ENCODE measurements at regions not wholly inside any gene's neighbourhood (a gene's known extent, or its start where the extent isn't known, plus 50 kb on each side); places are given as distances from the start of the nearest gene placed in this dataset.
A peak's percentile ranks its signal among the peaks of the same experiment; 100 is the strongest.

DNA sequence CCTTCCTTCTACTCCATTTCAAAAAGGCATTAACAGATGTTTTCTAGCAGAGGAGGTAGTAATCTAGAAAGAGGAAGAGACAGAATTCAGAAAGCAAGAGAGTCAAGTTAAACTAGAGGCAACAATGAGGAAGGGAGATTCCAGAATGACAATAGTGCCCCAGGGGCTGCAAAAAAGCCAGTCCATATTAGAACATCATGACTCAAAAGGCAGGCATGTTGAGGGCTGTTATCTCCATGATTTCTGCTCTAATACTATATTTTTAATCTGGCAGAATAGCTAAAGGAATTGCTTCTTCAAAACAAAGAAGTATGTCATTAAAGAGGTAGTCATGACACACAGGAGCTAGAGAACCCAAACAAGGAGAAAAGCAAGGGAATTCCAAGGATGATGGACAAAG lies 599.6 kb downstream of the INHBA start:
- peak; percentile 86 for DNase-seq (ENCODE audit: low read depth)

DNA sequence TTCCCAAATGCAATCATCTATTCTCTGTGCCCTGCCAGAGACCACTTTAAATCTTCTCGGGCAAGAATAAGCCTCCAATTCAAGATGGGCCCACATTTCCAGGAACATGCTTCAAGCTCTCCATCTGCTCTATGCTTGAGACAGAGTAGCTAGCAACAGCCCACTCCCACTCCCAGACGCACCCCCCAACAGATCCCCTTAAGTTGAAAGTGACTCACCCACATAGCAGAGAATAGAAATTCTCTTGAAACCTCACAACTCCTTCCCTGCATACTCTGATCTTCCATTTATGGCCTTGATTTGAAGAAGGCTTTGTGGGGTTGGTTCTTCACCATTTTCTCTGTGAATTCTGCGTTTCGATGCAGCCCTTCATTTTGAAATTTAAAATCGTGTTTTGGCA lies 604.0 kb downstream of the INHBA start:
- peak; percentile 16 for DNase-seq (ENCODE audit: low read depth)

DNA sequence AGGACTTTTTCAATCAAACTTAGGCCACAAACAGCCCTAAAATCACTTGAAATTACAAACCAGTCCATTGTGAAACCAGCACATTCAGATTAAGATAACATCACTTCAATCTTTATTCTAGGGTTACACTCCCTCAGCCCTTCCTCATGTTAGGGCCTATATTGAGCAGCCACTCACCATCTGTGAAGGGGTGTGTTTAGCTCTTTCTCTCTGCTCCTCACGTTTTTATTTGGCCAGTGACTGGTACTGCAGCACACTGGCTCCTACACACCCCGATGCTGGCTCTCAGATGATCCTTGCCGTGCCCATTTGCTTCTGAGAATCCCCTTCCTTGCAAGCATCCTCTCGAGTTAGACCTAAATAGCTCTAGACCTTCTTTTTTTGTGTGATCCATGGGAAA lies 604.5 kb downstream of the INHBA start:
- peak; percentile 22 for DNase-seq (ENCODE audit: low read depth)

DNA sequence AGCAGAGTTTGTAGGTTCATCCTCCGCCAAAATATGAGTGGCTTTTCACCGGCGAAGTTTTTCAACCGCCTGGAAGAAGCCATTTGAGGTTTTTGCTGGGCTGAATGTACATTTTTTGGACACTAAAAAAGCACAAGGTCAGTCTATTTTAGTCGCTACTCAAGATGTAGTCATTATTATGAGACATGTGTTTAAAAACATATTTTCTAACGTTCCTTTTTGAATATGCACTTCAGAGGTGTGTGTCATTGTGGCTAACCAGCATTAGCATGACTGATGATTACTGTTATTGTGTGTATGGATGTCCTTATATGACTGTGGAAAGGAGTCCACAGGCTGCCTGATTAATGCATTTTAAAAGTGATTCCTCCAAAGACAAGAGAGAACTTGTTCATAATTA lies 605.4 kb downstream of the INHBA start:
- peak; percentile 77 for DNase-seq (ENCODE audit: low read depth)

DNA sequence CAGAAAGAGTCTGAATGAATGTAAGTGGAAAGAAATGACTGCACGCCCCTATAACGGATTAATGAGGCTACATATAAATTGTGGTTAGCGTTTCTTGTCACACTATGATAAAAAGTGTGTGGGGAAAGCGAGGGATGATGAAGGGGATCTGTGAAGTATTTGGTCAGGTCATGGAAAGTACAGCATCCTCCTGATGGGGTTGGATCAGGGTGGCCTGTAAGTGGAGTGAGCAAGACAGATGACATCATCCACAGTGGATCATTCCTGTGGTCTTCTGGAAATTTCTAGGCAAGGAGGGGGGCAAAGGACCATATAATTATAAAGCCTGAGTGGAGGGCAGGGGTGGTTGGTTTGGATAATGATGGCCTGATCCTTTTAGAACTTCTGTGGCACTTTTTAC lies 606.0 kb downstream of the INHBA start:
- DNase-seq (ENCODE audit: low read depth), result peak; percentile 86

DNA sequence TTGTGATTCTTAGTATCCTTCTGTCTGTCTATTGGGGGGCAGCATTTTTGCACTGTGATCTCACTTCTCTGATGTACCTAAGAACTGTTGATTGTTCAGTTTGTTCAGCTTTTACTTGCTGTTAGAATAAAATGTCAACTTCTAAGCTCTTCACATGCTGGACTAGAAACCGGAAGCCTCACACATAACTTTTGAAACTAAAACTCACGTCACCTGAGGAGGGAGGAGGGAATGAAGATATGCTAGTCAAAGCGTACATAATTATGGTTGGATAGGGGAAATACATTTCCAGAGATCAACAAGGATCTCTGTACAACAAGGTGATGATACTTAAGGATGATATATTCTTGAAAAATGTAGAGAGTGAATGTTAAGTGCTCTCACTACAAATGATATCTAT lies 609.7 kb downstream of the INHBA start:
- DNase-seq (ENCODE audit: low read depth), result no peak

DNA sequence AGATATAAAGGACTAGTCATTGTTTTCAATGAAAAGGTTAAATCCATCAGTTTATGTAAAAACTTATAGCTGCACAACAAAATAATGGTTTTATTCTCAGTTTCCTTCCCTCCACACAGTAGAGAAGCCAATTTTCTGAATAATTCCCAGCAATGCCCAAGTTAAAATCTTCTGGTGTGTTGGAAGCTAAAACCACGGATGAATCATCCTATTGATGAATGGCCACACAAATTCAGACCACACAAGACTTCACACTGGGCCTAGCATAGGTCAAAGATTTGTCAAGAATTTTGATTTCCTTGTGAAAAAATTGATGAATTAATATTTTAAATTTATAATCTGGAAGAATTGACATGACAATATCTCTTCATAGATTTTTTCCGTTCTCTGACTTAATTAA lies 617.6 kb downstream of the INHBA start:
- peak; percentile 82 for DNase-seq (ENCODE audit: low read depth)

DNA sequence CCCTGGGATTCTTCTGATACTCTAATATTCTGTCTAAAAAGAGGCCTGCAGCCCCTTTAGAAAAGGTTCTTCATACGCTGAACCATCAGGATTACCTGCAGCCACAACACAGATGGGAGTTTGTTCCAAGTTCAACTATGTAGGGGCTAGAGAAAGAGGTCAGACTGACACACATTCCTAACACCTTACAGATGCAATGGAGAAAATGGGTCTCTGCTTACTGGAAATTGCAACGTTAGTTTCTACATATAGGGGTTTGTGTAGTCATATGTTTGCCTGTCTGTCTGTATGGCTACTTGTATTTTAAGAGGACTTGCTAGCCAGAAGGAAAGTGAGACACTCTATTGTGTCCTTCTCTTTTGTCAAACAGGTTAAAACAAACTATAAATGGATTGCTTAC lies 618.5 kb downstream of the INHBA start:
- DNase-seq (ENCODE audit: low read depth), result no peak

DNA sequence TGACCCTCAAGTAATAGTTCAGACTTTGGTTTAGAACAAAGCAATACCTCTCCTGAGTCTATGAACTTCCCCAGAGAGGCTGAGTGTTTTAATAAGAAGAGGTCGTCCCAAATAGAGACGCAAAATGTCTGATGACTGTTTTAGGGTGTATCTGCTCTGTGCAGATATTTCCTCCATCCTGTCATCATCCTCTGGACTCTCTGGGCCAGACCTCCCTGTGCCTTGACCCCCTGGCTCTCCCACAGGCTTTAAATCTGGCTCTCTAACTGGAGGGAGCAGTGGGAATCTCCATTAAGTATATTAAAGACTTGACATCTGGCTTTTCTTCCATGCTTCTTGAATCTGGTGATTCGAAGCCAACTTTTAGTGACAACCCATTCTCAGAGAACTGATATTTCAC lies 633.3 kb downstream of the INHBA start:
- no peak for DNase-seq (ENCODE audit: low read depth)

DNA sequence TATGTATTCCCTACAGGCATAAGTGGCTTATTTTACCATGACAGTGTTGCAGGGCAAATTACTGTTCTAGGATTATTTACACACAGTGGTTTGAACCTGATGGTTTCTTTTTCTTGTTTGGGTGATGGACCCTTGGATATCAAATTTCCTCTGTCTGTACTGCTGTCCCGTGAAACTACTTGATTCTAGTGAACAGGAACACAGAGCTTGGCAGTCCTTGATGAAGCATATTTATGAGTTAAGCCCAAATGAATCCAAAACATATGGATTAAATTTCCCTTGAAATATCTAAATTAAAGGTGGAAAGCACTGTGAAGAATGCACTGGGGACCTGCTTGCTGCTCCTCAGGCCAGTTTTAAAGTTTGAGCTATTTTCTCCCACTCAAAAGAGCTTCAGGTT lies 635.3 kb downstream of the INHBA start:
- peak; percentile 22 for DNase-seq (ENCODE audit: low read depth)

DNA sequence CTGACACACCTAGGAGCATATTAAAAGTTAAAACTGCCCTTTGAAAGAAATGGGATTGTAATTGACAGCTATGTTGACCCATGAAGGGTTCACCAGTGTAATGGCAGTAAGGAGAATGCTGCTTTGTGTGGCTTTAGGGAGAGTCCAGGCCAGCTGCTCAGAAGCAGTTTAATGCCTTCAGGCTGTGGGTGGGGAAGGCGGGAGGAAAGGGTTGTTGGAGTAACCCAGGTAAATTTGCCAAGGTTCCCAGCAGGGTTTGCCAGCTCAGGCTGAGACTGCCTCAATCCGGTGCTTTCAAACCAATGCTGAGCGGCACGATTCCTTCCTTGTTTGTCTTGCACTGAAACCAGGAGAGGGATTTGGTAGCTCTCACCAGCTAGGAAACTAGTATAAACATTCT lies 637.2 kb downstream of the INHBA start:
- DNase-seq (ENCODE audit: low read depth), result no peak

DNA sequence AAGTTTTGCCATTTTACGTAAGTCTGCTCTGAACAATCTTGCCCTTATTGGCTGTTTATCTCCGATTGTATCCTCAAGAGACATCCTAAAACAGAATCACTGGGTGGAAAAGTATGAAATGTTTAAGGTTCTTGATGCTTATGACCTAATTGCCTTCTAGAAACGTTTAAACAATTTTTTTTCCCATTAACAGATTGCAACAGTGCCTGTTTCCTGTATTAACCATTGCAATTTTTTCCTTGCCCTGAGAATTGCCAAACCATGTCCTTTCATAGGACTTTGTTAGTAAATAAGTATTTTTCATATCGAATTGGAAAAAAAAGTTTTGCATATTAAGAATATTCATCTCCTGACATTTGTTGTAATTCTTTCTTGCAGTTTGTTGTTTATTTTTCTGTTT lies 639.8 kb downstream of the INHBA start:
- no peak for DNase-seq (ENCODE audit: low read depth)

DNA sequence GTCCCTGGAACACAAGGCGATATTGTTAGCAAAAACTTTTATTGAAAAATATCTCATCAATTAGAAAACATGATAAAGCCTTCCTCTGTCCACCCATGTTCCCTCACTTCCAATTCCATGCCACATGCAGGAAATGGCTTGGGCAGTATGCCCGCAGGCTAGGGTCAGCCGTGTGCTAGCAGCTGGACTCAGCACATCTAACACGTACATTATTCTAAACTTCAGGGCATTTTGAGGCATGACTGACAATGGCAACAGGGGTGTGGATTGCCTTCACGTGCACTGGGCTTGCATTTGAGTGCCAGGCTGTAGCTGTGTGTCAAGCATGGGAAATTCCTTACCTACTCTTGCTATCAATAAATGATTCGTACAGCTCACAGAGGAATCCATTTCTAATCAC lies 642.1 kb downstream of the INHBA start:
- DNase-seq (ENCODE audit: low read depth), result peak; percentile 75

DNA sequence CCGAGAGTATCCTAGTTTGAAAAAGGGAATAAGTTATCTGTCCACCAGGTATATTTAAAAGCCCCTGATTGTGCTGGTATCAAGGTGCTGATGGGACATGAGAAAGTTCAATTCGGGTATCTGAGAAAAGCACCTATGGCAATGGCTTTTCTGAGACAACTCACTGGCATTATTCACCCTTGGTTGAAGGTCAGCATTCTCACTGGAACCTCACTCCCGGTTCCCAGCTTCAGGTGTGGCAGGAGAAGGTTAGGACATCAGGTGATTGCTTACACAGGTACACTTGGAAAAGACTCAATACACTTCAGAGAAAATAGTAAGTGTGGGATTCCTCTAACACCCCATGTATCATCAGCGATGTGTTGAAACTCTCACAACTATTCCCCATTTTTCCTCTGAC lies 643.1 kb downstream of the INHBA start:
- no peak for DNase-seq (ENCODE audit: low read depth)

DNA sequence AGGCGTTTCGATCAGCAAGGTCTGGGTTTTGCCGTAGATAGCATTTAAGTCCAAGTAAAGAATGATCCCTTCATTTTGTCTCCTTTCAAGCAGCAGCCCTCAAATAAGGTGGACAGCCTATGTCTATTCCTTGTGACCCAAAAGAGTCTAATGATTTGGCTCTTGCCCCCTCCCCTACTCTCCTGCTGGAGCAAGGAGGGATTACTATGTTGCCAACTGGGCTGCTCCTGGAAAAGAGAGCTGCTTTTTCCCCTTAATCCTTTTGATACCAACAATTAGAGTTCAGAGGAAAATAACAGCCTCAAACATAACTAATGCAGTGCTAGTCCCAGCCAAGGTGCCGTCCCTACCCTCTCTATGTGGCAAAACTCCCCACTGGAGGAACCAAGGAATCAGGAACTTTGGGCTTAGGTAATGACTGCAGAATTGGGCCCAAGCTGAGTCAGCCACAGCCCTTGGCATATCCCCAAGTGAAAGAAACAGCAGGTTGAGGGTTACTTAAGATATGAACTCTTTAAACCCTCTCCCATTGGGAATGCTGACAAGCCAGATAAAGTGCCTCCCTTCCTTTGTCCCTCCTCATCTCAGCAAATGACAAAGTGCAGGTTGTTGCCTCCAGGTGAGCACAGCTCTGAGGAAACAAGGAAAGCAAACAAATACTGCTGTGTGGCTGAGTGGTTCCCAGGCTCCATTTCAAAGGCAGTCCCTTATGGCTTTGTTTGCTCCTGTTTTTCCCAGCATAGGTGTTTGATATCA lies 643.7 kb downstream of the INHBA start:
- peak; percentile 56 for DNase-seq (ENCODE audit: low read depth)

DNA sequence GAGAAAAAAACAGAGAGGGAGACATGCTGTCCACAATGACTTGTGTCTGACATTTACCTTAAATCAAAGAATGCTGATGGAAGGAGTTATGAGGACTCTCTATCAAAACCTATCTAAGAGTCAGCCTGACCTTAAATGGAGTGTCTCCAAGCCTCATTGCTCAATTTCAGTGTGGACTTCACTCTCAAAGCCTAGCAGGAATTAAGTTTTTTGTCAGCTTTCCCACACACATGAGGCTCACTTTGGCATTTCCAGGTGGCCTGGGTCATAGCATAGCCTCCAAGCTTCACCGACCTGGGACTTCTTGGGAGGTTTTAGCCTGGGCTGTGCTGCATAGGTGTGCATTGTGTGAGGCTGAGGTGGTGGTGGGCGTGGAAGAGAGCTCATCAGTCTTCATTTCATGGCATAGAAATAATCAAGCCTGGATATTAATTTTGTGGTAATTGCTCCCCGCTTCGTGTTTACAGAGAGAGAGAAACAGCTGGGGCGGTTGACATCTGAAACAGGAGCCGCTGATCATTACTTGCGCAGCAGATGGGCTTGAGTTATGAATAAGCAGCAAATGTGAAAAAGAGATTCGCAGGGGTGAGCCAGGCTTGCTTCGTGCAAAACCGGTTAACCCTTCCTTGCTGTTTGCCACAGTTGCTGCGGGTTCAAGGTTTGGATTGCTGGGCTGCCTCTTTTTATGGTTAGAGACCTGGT lies 647.8 kb downstream of the INHBA start:
- no peak for DNase-seq (ENCODE audit: low read depth)

DNA sequence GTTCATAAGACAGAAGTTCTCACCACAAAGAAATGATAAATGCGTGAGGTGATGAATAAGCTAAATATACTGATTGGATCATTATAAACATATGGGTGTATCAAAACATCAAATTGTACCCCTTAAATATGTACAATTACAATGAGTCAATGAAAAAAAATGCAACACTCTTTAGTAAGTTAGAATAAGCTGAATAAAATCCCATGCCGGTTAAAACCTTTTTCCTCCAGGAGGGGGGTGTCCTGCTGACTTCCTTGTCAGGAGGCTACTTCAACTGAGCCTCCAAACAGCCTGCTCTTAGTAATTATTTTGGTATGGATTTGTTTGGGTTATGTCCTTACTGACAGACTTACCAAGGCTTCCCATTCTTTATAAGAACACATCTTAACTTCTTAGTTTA lies 649.1 kb downstream of the INHBA start:
- DNase-seq (ENCODE audit: low read depth), result no peak

DNA sequence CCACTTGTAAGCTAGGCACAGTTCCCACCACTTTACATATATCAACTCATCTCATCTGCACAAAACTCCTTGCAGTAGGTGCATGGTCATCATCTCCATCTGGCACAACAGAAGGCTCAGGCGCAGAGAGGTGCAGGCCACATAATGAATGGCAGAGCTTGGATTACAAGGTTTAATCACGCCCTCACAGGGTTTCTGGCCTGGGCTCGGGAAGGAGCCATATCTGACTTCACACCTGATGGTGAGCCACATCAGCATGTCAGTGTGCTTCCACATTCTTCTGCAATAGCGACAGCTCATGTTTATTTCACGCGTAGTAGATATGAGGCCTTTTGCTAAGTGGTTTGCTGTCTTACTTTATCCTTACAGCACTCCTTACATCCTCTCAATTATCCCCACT lies 650.2 kb downstream of the INHBA start:
- DNase-seq (ENCODE audit: low read depth), result no peak

DNA sequence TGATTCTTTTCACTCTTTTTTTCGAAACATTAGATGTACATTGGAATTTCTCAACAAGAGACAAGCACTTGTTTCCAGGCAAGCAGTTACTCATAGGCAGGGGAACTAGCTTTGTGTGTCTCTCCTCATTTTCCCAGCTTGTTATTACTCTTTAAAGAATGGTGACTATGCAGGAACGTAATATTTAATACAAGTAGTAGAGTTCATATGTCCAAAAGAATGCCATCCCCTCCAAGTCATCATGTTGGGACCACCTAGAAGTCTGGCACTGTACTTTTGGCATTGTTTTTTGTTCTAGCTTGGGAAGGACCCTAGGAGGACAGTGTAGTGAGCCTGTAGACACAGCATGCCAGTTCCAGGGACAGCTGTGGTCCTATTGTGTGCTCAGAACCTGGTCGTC lies 650.7 kb downstream of the INHBA start:
- no peak for DNase-seq (ENCODE audit: low read depth)

DNA sequence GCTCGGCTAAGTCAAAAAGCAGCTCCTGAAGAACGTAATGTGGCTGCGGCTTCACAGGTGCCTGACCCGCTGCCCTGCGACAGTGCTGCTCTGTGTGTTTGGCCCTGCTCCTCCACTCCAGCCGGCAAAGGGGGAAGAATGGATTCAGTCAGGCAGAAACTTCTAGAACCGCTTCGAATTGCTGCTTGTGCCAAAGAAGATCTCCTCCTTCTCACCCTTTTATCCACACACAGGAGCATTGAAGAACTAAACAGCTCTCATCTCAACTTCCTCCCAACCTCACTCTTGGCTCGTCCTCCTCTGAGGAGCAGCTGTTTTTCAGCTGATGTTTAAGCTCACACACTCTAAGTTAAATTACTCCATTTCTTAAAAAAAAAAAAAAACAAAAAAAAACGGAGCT lies 651.4 kb downstream of the INHBA start:
- DNase-seq (ENCODE audit: low read depth), result no peak

DNA sequence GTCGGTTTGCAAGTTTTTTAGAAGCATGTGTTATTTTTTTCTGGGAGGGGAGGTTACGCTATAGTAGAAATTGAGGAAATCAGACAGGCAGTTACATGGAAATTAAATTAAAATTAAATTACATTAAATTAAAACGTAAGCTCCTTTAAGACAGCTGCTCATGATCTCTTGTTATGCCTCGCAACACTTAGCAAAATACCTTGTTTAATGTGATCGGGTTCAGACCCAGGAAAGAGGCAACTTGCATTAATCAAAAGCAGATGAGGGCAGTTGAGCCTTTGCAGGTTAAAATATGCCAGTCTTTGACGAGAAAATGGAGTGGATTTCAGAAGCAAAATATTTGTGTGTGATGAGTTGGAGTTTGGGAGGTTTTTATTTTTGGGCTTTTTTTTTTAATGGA lies 651.8 kb downstream of the INHBA start:
- no peak for DNase-seq (ENCODE audit: low read depth)

DNA sequence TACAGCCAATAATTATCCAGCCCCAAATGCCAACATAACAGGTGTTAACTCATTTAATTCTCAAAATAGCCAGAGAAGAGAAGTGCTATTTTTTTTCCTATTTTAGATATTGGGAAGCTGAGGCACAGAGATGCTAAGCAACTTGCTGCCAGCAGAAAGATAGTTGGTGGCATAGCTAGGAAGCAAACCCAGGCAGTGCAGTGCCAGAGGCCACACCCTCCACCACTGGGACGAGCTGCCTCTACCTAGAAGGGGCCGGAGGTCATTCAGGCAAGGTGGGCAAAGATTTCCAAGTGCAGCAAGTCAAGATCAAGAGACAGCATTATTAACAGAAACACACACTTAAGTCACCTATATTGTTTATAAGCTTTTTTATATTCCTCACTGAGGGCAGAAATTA lies 654.1 kb downstream of the INHBA start:
- DNase-seq (ENCODE audit: low read depth), result no peak

DNA sequence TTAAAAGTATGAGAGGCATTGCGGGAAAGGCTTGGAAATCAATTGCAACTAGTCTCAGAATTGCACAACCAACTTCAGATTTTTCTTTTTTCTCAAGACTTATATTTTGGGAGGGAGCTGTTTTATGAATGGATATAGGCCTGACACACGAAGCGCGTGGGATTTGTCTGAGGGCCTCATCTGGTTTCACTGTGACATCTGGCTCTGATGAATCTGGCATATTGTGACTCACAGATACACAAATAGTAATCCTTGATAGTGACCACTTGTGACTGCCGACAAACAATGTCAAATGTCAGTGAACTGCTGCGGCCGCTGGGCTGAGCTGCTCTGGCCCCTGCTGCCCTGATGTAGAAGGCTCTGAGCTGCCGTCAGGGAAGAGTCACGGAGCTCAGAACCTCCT lies 655.1 kb downstream of the INHBA start:
- DNase-seq (ENCODE audit: low read depth), result peak; percentile 97

DNA sequence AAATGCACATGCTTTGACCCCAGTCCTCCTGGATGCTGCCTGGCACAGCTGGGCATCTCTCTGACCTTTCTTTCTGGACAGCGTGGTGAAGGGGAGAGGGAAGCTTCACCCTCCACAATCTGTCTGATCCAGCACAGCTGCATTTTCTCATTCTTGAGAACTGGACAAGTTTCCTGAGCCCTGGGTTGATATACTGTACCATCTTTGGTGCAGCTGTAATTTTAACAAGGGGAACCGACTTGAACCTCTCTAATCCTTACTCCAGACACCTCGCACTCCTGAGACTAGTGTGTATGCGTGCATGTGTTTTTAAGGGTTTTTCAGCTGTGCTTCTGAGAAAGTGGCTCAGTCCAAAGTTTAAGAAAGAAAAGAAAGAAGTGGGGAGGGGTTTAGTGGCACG lies 655.7 kb downstream of the INHBA start:
- DNase-seq (ENCODE audit: low read depth), result peak; percentile 46
